Heart left ventricle (tissue), 13 donors: ENCODE measurements at regions not wholly inside any gene's neighbourhood (a gene's known extent, or its start where the extent isn't known, plus 50 kb on each side); places are given as distances from the start of the nearest gene placed in this dataset.

ENCODE experiments used
- POLR2A ChIP-seq, 2 donors: fragments of 450-650 bp; IDR thresholded peaks; one replicate each; pipeline ENCODE4 v1.6.1; 2017; ENCODE audit warnings: antibody characterized with exemption in 2 of 2, mild to moderate bottlenecking in 2 of 2, moderate library complexity in 2 of 2
- TF ChIP-seq, protein P1 (sequence below), 12 donors: fragments of 200-600 bp; sonication (generic) in 4 of 12; IDR thresholded peaks; one replicate each; pipeline versions ENCODE4 v1.5.0 to v1.8.0; 2018 to 2022; ENCODE audit warnings: antibody characterized with exemption in 12 of 12, mild to moderate bottlenecking in 5 of 12
- donor health status: ischemic (EF 13 %, LVEDD 7.1; RV severe dilation, severe dysfunction).
- donor health status: DM: no; HTN: yes; CAD: no.
- donor health status: DM: no; HTN: no; CAD: no.
- donor health status: ischemic (EF 25% LVEDD 6.9; RV normal size, moderate dysfunction).
- donor health status: ischemic (EF 25% LVEDD 5.7; RV mildly dilated, moderate dysfunction).
- donor health status: ischemic (EF 35%, LVEDD 5.7; RV mildly dilated, moderate dysfunction).
- donor health status: nonischemic (EF 11% LVEDD 7.7; RV severe dilation, severe dysfunction).
- donor health status: DM: yes; HTN: yes; CAD: no.
- donor health status: PGD.
- donor health status: ischemic (EF 29% LVEDD 5.4; RV normal size, mild dysfunction).
- donor health status: nonischemic (EF 23%, LVEDD 6.1; RV moderate dilation, normal function).

DNA sequence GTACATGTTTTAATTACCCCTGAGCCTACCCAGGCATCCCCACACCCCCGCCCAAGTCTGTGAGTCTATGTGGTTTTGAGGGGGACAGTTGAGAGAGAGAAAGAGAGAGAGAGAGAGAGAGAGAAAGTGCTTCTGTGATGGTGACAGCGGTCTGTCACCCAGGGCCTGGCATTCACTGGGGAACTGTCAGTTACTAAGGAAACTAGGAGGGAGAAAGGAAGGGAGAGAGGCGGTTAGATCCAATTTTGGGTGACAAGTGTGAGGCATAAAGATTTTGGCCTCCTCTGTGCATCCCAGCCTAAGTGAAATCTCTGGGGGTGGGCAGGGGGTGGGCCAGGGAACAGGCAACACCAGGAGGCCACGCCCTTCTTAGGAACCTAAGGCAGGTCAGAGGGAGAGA is 498.3 kb downstream of the BUD13 start:
- TF ChIP-seq, protein P1, sequence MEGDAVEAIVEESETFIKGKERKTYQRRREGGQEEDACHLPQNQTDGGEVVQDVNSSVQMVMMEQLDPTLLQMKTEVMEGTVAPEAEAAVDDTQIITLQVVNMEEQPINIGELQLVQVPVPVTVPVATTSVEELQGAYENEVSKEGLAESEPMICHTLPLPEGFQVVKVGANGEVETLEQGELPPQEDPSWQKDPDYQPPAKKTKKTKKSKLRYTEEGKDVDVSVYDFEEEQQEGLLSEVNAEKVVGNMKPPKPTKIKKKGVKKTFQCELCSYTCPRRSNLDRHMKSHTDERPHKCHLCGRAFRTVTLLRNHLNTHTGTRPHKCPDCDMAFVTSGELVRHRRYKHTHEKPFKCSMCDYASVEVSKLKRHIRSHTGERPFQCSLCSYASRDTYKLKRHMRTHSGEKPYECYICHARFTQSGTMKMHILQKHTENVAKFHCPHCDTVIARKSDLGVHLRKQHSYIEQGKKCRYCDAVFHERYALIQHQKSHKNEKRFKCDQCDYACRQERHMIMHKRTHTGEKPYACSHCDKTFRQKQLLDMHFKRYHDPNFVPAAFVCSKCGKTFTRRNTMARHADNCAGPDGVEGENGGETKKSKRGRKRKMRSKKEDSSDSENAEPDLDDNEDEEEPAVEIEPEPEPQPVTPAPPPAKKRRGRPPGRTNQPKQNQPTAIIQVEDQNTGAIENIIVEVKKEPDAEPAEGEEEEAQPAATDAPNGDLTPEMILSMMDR (IDR thresholded peaks at IDR 0.05): no peak
- no peak for TF ChIP-seq POLR2A (IDR thresholded peaks at IDR 0.05)
